Prostate gland (tissue), 2 donors: ENCODE measurements at regions not wholly inside any gene's neighbourhood (a gene's known extent, or its start where the extent isn't known, plus 50 kb on each side); places are given as distances from the start of the nearest gene placed in this dataset.

Experiments used
- POLR2A ChIP-seq: fragments of 450-650 bp; IDR thresholded peaks from one replicate; pipeline ENCODE4 v1.6.1; 2016; ENCODE audit warnings: antibody characterized with exemption, mild to moderate bottlenecking
- POLR2AphosphoS5 ChIP-seq: sonication (generic); formaldehyde crosslinking; IDR thresholded peaks from one replicate; pipeline ENCODE4 v1.6.1; 2017; ENCODE audit warnings: antibody characterized with exemption
- TF ChIP-seq, protein P1 (sequence below), 4 experiments: fragments of 200-600 bp in 2 of 4; fragments of 450-650 bp in 2 of 4; sonication (generic) in 2 of 4; IDR thresholded peaks; 1 replicate in 3 of 4; 2 replicates in 1 of 4; pipeline ENCODE4 v1.5.1; 2016 to 2019; ENCODE audit warnings: antibody characterized with exemption in 4 of 4, mild to moderate bottlenecking in 2 of 4, moderate library complexity in 2 of 4

GRCh38 chr7:13713092-13713491, 276.4 kb downstream of the ETV1 start:
- TF ChIP-seq POLR2A (no peak), POLR2AphosphoS5 (no peak)
- TF ChIP-seq, protein P1, sequence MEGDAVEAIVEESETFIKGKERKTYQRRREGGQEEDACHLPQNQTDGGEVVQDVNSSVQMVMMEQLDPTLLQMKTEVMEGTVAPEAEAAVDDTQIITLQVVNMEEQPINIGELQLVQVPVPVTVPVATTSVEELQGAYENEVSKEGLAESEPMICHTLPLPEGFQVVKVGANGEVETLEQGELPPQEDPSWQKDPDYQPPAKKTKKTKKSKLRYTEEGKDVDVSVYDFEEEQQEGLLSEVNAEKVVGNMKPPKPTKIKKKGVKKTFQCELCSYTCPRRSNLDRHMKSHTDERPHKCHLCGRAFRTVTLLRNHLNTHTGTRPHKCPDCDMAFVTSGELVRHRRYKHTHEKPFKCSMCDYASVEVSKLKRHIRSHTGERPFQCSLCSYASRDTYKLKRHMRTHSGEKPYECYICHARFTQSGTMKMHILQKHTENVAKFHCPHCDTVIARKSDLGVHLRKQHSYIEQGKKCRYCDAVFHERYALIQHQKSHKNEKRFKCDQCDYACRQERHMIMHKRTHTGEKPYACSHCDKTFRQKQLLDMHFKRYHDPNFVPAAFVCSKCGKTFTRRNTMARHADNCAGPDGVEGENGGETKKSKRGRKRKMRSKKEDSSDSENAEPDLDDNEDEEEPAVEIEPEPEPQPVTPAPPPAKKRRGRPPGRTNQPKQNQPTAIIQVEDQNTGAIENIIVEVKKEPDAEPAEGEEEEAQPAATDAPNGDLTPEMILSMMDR (IDR thresholded peaks at IDR 0.05): no peak
